Endothelial cell of umbilical vein (primary cell): ENCODE measurements at regions not wholly inside any gene's neighbourhood (a gene's known extent, or its start where the extent isn't known, plus 50 kb on each side); places are given as distances from the start of the nearest gene placed in this dataset.

Experiments
- BruUV-seq: library from RNA; stranded (reverse); fragments of 400-500 nt; replicated peaks from 2 replicates; lab custom pipeline; 2021; lab: Mats Ljungman, UMichigan
- CTCF ChIA-PET: fragments of 300-600, 350-600 bp; sonication (Branson Sonifier 250); formaldehyde crosslinking; loops from one replicate; lab custom pipeline; 2021; ENCODE audit warnings: antibody characterized with exemption, inconsistent platforms; lab: Charles Lee
- POLR2A ChIA-PET: fragments of 300-600, 350-600 bp; sonication (Branson Sonifier 250); formaldehyde crosslinking; loops from one replicate; lab custom pipeline; 2021; ENCODE audit warnings: antibody characterized with exemption, inconsistent platforms; lab: Charles Lee
- DNase-seq: peaks from one replicate; pipeline ENCODE4 v3.0.0-alpha.2; 2011; ENCODE audit warnings: low read depth, low spot score
- FAIRE-seq: peaks from 2 replicates; lab custom pipeline; 2011; peaks lifted over from hg19 to GRCh38; lab: Jason Lieb, UNC
- H2AFZ ChIP-seq: 2 replicates; pipeline ENCODE4 v1.6.0; 2012; ENCODE audit warnings: low read depth, low read length, control low read depth, inconsistent platforms
- H3K27ac ChIP-seq: 2 replicates; pipeline ENCODE4 v1.5.1; 2011; ENCODE audit warnings: low read depth, mild to moderate bottlenecking, control low read depth, low read length, moderate library complexity; ENCODE audit not compliant: insufficient read depth
- H3K27me3 ChIP-seq, 2 experiments: 2 replicates each; pipeline versions ENCODE4 v1.6.0 to v1.6.1; 2011; ENCODE audit warnings: low read length in 2 of 2, mixed read lengths in 1 of 2; ENCODE audit not compliant: control insufficient read depth in 2 of 2, insufficient read depth in 2 of 2
- H3K36me3 ChIP-seq, 2 experiments: 2 replicates in 1 of 2; 3 replicates in 1 of 2; pipeline ENCODE4 v1.5.1; 2011; ENCODE audit warnings: low read length in 2 of 2, mild to moderate bottlenecking in 1 of 2, moderate library complexity in 1 of 2; ENCODE audit not compliant: control insufficient read depth in 2 of 2, insufficient read depth in 2 of 2; ENCODE audit errors: extremely low read depth in 1 of 2
- H3K4me1 ChIP-seq: 3 replicates; pipeline ENCODE4 v1.5.1; 2011; ENCODE audit warnings: mild to moderate bottlenecking, low read length; ENCODE audit not compliant: control insufficient read depth, insufficient read depth; ENCODE audit errors: extremely low read depth
- H3K4me2 ChIP-seq: 2 replicates; pipeline ENCODE4 v1.6.1; 2011; ENCODE audit warnings: low read length, control low read depth, mixed read lengths; ENCODE audit not compliant: insufficient read depth
- H3K4me3 ChIP-seq, 3 experiments: fragments of 200-600 bp in 1 of 3; sonication (generic), shearing (Covaris generic) in 1 of 3; replicated peaks in 1 of 3; 2 replicates each; pipeline ENCODE4 v1.5.1; 2011 to 2016; ENCODE audit warnings: control low read depth in 3 of 3, low read length in 3 of 3, mild to moderate bottlenecking in 2 of 3, inconsistent platforms in 1 of 3, low read depth in 1 of 3, moderate library complexity in 1 of 3; ENCODE audit not compliant: insufficient read depth in 1 of 3
- H3K79me2 ChIP-seq: 2 replicates; pipeline ENCODE4 v1.6.0; 2012; ENCODE audit warnings: low read length, inconsistent platforms; ENCODE audit not compliant: control insufficient read depth, insufficient read depth
- H3K9ac ChIP-seq: replicated peaks from 2 replicates; pipeline ENCODE3; 2011; ENCODE audit warnings: low read length, control low read depth; ENCODE audit not compliant: insufficient read depth; ENCODE audit errors: extremely low read depth
- H3K9me1 ChIP-seq: replicated peaks from 3 replicates; pipeline ENCODE4 v1.6.0; 2011; ENCODE audit warnings: mild to moderate bottlenecking, low read length; ENCODE audit not compliant: control insufficient read depth, insufficient read depth; ENCODE audit errors: extremely low read depth
- H3K9me3 ChIP-seq: replicated peaks from 2 replicates; pipeline ENCODE4 v1.5.1; 2012; ENCODE audit warnings: low read length, inconsistent platforms; ENCODE audit not compliant: control insufficient read depth, insufficient read depth
- H4K20me1 ChIP-seq: replicated peaks from 2 replicates; pipeline ENCODE3; 2011; ENCODE audit warnings: mild to moderate bottlenecking, low read length; ENCODE audit not compliant: control insufficient read depth, insufficient read depth; ENCODE audit errors: extremely low read depth
- CTCF ChIP-seq, 2 donors: IDR thresholded peaks; 1 replicate in 1 of 2; 2 replicates in 1 of 2; pipeline ENCODE4 v1.5.1; 2011; ENCODE audit warnings: low read length in 2 of 2, mild to moderate bottlenecking in 2 of 2, moderate library complexity in 2 of 2, control low read depth in 1 of 2, inconsistent platforms in 1 of 2, low read depth in 1 of 2; ENCODE audit not compliant: insufficient read depth in 1 of 2; ENCODE audit errors: extremely low read depth in 1 of 2
- EZH2 ChIP-seq: IDR thresholded peaks from 2 replicates; pipeline ENCODE4 v1.6.1; 2012; ENCODE audit warnings: borderline replicate concordance, low read depth, mild to moderate bottlenecking, moderate library complexity, low read length, inconsistent platforms; ENCODE audit not compliant: severe bottlenecking
- FOS ChIP-seq: IDR thresholded peaks from 2 replicates; pipeline ENCODE4 v1.6.1; 2011; ENCODE audit warnings: mild to moderate bottlenecking, low read length, moderate library complexity, borderline replicate concordance; ENCODE audit not compliant: insufficient read depth
- GATA2 ChIP-seq: IDR thresholded peaks from 2 replicates; pipeline ENCODE4 v1.7.0; 2011; ENCODE audit warnings: low read depth, mild to moderate bottlenecking, moderate library complexity, mixed read lengths, low read length; ENCODE audit not compliant: insufficient read length, insufficient read depth
- JUN ChIP-seq: IDR thresholded peaks from 2 replicates; pipeline ENCODE4 v1.6.1; 2011; ENCODE audit warnings: borderline replicate concordance, low read depth; ENCODE audit not compliant: insufficient read length, insufficient read depth
- MAX ChIP-seq: IDR thresholded peaks from 2 replicates; pipeline ENCODE4 v1.6.1; 2011; ENCODE audit not compliant: insufficient read depth, insufficient read length
- MYC ChIP-seq: IDR thresholded peaks from one replicate; pipeline ENCODE4 v1.6.1; 2011; ENCODE audit warnings: mild to moderate bottlenecking, low read depth, low read length
- POLR2A ChIP-seq: IDR thresholded peaks from 2 replicates; pipeline ENCODE4 v1.6.1; 2012; ENCODE audit warnings: low read depth, mild to moderate bottlenecking, control low read depth, low read length
- POLR2AphosphoS5 ChIP-seq: IDR thresholded peaks from 2 replicates; pipeline ENCODE4 v1.6.1; 2012; ENCODE audit warnings: low read depth, mild to moderate bottlenecking, control low read depth, low read length, moderate library complexity; ENCODE audit not compliant: insufficient read depth
- dilution Hi-C: fragments of 300-500 bp; cut with MboI; formaldehyde crosslinking; loops from one replicate; pipeline ENCODE4 v1.15.0; 2019; ENCODE audit warnings: low sequenced_read_pairs; ENCODE audit not compliant: extremely low pct_ligation_motif_present
- intact Hi-C: fragments of 100-400 bp; cut with micrococcal nuclease; formaldehyde crosslinking; loops from one replicate; pipeline ENCODE4 v1.10.0; 2022

GRCh38 chr6:92714346-92714745 is 705.0 kb downstream of the EPHA7 start:
- Histone ChIP-seq H4K20me1 (no peaks in the 10 kb centered on the region), H3K4me2 (no peak overlapping the region), H3K27ac (no peak overlapping the region), H3K9me1 (no peaks in the 10 kb centered on the region), H3K27me3 (no peaks in the 10 kb centered on the region), H3K79me2 (no peaks in the 10 kb centered on the region), H3K4me1 (no peaks in the 10 kb centered on the region), H3K9me3 (no peaks in the 10 kb centered on the region), H3K4me3 (no peak overlapping the region), H2AFZ (no peak overlapping the region), H3K9ac (no peak overlapping the region), H3K36me3 (no peaks in the 10 kb centered on the region)
- intact Hi-C loops (no loop called here), dilution Hi-C loops (no loop called here)
- FAIRE-seq (no peak), DNase-seq (no peak)
- TF ChIP-seq JUN (no peak), POLR2AphosphoS5 (no peak), CTCF (IDR thresholded peaks at IDR 0.05; ENCODE audit: extremely low read depth in 1 of 2, insufficient read depth in 1 of 2, low read depth in 1 of 2, low read length in 2 of 2) (no peak), POLR2A (no peak), EZH2 (no peak), FOS (no peak), MAX (no peak), GATA2 (no peak), MYC (no peak)
- POLR2A ChIA-PET: no interaction called here
- BruUV-seq: no TSS peak
- CTCF ChIA-PET: no interaction called here
